ENCODE measurements at regions not wholly inside any gene's neighbourhood (a gene's known extent, or its start where the extent isn't known, plus 50 kb on each side); places are given as distances from the start of the nearest gene placed in this dataset.

DNA sequence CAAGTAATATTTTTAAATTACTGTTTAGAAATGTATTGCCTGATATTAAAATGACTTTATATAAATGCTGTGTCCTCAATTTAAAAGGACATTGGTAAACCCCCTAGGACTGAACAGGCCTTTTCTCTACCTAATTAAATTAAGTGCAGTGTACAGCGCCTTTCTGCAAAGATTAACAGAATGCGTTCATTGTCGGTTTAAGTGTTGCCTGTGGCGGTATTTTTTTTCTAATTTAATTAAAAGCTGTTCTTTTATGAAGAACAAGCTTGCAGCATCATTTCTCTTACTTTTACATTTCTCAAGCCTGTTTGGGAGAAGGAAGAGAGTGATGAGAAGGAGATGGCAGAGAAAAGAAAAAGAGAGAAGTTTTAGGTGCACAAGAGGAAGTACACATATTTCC lies 344.9 kb downstream of the CPS1 start:
- TF ChIP-seq, protein P1, sequence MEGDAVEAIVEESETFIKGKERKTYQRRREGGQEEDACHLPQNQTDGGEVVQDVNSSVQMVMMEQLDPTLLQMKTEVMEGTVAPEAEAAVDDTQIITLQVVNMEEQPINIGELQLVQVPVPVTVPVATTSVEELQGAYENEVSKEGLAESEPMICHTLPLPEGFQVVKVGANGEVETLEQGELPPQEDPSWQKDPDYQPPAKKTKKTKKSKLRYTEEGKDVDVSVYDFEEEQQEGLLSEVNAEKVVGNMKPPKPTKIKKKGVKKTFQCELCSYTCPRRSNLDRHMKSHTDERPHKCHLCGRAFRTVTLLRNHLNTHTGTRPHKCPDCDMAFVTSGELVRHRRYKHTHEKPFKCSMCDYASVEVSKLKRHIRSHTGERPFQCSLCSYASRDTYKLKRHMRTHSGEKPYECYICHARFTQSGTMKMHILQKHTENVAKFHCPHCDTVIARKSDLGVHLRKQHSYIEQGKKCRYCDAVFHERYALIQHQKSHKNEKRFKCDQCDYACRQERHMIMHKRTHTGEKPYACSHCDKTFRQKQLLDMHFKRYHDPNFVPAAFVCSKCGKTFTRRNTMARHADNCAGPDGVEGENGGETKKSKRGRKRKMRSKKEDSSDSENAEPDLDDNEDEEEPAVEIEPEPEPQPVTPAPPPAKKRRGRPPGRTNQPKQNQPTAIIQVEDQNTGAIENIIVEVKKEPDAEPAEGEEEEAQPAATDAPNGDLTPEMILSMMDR (IDR thresholded peaks at IDR 0.05; ENCODE audit: low read depth, low read length, missing input control) = no peak
- TF ChIP-seq TAF1 (conservative IDR thresholded peaks at IDR 0.05) = no peak
- TF ChIP-seq, protein P2, sequence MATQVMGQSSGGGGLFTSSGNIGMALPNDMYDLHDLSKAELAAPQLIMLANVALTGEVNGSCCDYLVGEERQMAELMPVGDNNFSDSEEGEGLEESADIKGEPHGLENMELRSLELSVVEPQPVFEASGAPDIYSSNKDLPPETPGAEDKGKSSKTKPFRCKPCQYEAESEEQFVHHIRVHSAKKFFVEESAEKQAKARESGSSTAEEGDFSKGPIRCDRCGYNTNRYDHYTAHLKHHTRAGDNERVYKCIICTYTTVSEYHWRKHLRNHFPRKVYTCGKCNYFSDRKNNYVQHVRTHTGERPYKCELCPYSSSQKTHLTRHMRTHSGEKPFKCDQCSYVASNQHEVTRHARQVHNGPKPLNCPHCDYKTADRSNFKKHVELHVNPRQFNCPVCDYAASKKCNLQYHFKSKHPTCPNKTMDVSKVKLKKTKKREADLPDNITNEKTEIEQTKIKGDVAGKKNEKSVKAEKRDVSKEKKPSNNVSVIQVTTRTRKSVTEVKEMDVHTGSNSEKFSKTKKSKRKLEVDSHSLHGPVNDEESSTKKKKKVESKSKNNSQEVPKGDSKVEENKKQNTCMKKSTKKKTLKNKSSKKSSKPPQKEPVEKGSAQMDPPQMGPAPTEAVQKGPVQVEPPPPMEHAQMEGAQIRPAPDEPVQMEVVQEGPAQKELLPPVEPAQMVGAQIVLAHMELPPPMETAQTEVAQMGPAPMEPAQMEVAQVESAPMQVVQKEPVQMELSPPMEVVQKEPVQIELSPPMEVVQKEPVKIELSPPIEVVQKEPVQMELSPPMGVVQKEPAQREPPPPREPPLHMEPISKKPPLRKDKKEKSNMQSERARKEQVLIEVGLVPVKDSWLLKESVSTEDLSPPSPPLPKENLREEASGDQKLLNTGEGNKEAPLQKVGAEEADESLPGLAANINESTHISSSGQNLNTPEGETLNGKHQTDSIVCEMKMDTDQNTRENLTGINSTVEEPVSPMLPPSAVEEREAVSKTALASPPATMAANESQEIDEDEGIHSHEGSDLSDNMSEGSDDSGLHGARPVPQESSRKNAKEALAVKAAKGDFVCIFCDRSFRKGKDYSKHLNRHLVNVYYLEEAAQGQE (IDR thresholded peaks at IDR 0.05) = no peak

Measured in liver (tissue), 3 donors.